Ascending aorta (tissue), 2 donors: ENCODE measurements at regions not wholly inside any gene's neighbourhood (a gene's known extent, or its start where the extent isn't known, plus 50 kb on each side); places are given as distances from the start of the nearest gene placed in this dataset.

ENCODE experiments used
- DNase-seq, 2 donors: peaks; one replicate each; pipeline ENCODE4 v3.0.0-alpha.2; 2019; ENCODE audit warnings: low spot score in 2 of 2
- H3K27ac ChIP-seq, 2 donors: fragments of 200-600 bp; sonication (generic); one replicate each; pipeline ENCODE4 v1.5.1; 2016 to 2017; ENCODE audit warnings: mild to moderate bottlenecking in 1 of 2
- H3K27me3 ChIP-seq: fragments of 200-600 bp; sonication (generic); one replicate; pipeline ENCODE4 v1.5.1; 2017
- H3K36me3 ChIP-seq, 2 donors: fragments of 200-600 bp; sonication (generic); one replicate each; pipeline ENCODE4 v1.5.1; 2016
- H3K4me1 ChIP-seq, 2 donors: fragments of 200-600 bp; sonication (generic); one replicate each; pipeline ENCODE4 v1.5.1; 2016 to 2017; ENCODE audit warnings: mild to moderate bottlenecking in 1 of 2
- H3K4me3 ChIP-seq, 2 donors: fragments of 200-600 bp; sonication (generic); one replicate each; pipeline ENCODE4 v1.5.1; 2016 to 2017; ENCODE audit warnings: mild to moderate bottlenecking in 1 of 2
- H3K9me3 ChIP-seq, 2 donors: fragments of 200-600 bp; sonication (generic); one replicate each; pipeline ENCODE4 v1.5.1; 2016
- intact Hi-C: fragments of 100-400 bp; cut with DNase I; formaldehyde crosslinking; loops from one replicate; pipeline ENCODE4 v1.15.1; 2023
- TF ChIP-seq, protein P1 (sequence below), 3 experiments: fragments of 200-600 bp in 2 of 3; fragments of 450-650 bp in 1 of 3; sonication (generic) in 2 of 3; IDR thresholded peaks; one replicate each; pipeline ENCODE4 v1.5.1; 2016 to 2019; ENCODE audit warnings: antibody characterized with exemption in 3 of 3, mild to moderate bottlenecking in 1 of 3, moderate library complexity in 1 of 3

DNA sequence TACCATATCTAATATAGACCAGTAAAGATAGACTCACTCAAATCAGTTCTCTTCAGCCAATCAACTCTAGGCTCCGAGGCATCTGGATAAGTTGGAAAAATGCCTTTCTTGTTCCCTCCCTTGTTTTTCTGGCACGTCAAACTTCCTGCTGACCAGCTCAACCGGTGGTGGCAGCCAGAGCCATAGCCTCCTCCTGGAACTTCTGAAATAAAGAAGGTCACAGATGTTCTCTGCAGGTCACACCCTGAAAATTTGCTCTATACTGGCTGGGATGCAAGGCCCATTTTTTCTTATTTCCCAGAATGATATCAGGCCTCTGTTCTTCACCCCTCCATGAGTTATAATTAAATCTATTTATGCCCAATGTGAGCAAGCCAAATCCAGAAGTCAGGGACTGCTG is 81.9 kb downstream of the BMP4 start:
- Histone ChIP-seq H3K27me3 (no peaks in the 10 kb centered on the region), H3K4me3 (no peak overlapping the region), H3K4me1 (peaks cover 0 to 7% of the 10 kb centered on the region in 2 donors), H3K36me3 (no peaks in the 10 kb centered on the region), H3K27ac (peak overlapping the region in 1 of 2 donors; percentile 3), H3K9me3 (no peaks in the 10 kb centered on the region)
- TF ChIP-seq, protein P1, sequence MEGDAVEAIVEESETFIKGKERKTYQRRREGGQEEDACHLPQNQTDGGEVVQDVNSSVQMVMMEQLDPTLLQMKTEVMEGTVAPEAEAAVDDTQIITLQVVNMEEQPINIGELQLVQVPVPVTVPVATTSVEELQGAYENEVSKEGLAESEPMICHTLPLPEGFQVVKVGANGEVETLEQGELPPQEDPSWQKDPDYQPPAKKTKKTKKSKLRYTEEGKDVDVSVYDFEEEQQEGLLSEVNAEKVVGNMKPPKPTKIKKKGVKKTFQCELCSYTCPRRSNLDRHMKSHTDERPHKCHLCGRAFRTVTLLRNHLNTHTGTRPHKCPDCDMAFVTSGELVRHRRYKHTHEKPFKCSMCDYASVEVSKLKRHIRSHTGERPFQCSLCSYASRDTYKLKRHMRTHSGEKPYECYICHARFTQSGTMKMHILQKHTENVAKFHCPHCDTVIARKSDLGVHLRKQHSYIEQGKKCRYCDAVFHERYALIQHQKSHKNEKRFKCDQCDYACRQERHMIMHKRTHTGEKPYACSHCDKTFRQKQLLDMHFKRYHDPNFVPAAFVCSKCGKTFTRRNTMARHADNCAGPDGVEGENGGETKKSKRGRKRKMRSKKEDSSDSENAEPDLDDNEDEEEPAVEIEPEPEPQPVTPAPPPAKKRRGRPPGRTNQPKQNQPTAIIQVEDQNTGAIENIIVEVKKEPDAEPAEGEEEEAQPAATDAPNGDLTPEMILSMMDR (IDR thresholded peaks at IDR 0.05), result no peak
- DNase-seq, result no peak
- intact Hi-C loops, result no loop called here

GRCh38 chr14:53872681-53873089 is 83.9 kb downstream of the BMP4 start:
- H3K36me3 ChIP-seq, result no peaks in the 10 kb centered on the region
- TF ChIP-seq, protein P1 (IDR thresholded peaks at IDR 0.05), result no peak
- H3K27me3 ChIP-seq, result no peaks in the 10 kb centered on the region
- intact Hi-C loops, result no loop called here
- no peak overlapping the region for H3K4me3 ChIP-seq
- peaks cover 0 to 7% of the 10 kb centered on the region in 2 donors for H3K4me1 ChIP-seq
- DNase-seq, result no peak
- no peak overlapping the region for H3K27ac ChIP-seq
- no peaks in the 10 kb centered on the region for H3K9me3 ChIP-seq

- no peaks in the 10 kb centered on the region for H3K27me3 ChIP-seq
- peaks cover 0 to 7% of the 10 kb centered on the region in 2 donors for H3K4me1 ChIP-seq
- intact Hi-C loops, result no loop called here
- no peak overlapping the region for H3K27ac ChIP-seq
- no peak for DNase-seq
- no peak overlapping the region for H3K4me3 ChIP-seq
- TF ChIP-seq, protein P1 (IDR thresholded peaks at IDR 0.05), result no peak
- no peaks in the 10 kb centered on the region for H3K36me3 ChIP-seq
- H3K9me3 ChIP-seq, result no peaks in the 10 kb centered on the region
These were observed 84.7 kb downstream of the BMP4 start for GRCh38 chr14:53871951-53872350.

DNA sequence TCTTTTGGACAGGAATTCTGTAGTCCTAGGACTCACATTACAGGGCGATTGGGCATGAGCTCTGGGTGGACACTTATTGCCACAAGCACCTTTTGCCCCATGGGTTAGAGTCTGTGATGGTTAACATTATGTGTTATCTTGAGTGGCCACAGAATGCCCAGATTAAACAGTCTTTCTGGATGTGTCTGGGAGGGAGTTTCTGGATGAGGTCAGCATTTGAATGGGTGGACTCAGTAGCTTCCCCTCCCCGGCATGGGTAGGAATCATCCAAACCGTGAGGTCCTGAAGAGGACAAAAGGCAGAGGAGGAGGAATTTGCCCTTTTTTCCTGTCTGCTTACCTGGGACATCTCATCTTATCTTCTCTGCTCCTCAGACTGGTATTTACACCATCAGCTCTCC is 85.6 kb downstream of the BMP4 start:
- TF ChIP-seq, protein P1 (IDR thresholded peaks at IDR 0.05), result no peak
- H3K27ac ChIP-seq, result no peak overlapping the region
- DNase-seq, result no peak
- H3K4me3 ChIP-seq, result no peak overlapping the region
- no peaks in the 10 kb centered on the region for H3K36me3 ChIP-seq
- intact Hi-C loops, result no loop called here
- no peaks in the 10 kb centered on the region for H3K27me3 ChIP-seq
- H3K4me1 ChIP-seq, result peaks cover 0 to 7% of the 10 kb centered on the region in 2 donors
- H3K9me3 ChIP-seq, result no peaks in the 10 kb centered on the region

- Histone ChIP-seq H3K4me1 (no peaks in the 10 kb centered on the region), H3K27ac (no peak overlapping the region)
- intact Hi-C loops, result no loop called here
These were observed 90.9 kb downstream of the BMP4 start for GRCh38 chr14:53865711-53866110.

More at GRCh38 chr14:53865711-53866110, 90.9 kb downstream of the BMP4 start:
- DNase-seq, result no peak
- TF ChIP-seq, protein P1 (IDR thresholded peaks at IDR 0.05), result no peak
- no peaks in the 10 kb centered on the region for H3K36me3 ChIP-seq
- no peak overlapping the region for H3K4me3 ChIP-seq
- H3K9me3 ChIP-seq, result no peaks in the 10 kb centered on the region
- no peaks in the 10 kb centered on the region for H3K27me3 ChIP-seq
